ENCODE measurements at regions not wholly inside any gene's neighbourhood (a gene's known extent, or its start where the extent isn't known, plus 50 kb on each side); places are given as distances from the start of the nearest gene placed in this dataset.

DNA sequence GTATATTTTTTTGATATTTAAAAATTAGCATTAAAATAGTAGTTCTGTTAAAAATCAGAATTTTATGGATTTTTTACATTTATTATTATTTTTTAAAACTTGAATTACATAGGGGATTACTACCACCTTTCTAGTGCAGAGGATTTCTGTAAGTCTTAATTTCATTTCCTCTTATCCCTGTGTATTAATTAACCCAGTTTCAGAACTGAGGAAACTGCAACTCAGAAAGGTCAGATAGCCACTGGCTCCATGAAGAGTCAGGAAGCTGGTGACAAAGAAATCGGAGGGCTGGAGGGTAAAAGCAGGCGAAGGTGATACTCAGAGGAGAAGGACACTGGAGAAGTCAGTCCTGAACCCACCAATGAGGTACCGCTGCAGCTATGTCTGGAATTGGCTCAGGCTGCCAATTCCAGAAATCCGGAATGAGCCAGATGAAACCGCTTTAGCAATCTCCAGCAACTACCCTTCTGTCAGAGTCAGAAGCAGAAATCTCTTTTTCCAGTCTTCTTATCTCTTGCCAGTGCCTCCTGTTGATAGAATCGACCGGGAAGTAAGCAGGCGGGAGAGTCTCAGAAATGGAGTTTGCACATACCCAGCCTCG lies 308.5 kb downstream of the SV2B start:
- no peaks in the 10 kb centered on the region for H3K36me3 Mint-ChIP-seq (ENCODE audit: insufficient read depth, unreplicated experiment)
- H3K4me3 Mint-ChIP-seq (ENCODE audit: low read depth, unreplicated experiment): peak overlapping the region; percentile 61
- DNase-seq: peak; percentile 62
- no peaks in the 10 kb centered on the region for H3K9me3 Mint-ChIP-seq (ENCODE audit: low read depth, unreplicated experiment)
- peaks cover 24% of the 10 kb centered on the region for H3K4me1 Mint-ChIP-seq (ENCODE audit: low read depth, unreplicated experiment)
- no TSS peak for BruUV-seq (replicated peaks)
- intact Hi-C loops (cut with micrococcal nuclease; ENCODE audit: unreplicated experiment): loop anchor here (1.0 to 5.0 kb wide), 2 partner anchors 48 to 114 kb away; no protein-coding TSS in a partner anchor
- no peaks in the 10 kb centered on the region for H3K27me3 Mint-ChIP-seq (ENCODE audit: unreplicated experiment)
- no peak for TF ChIP-seq CTCF (IDR thresholded peaks at IDR 0.05; ENCODE audit: unreplicated experiment)
- peak overlapping the region; percentile 61 for H3K27ac Mint-ChIP-seq (ENCODE audit: unreplicated experiment)
- CTCF ChIA-PET: interaction anchor here (1.5 to 1.9 kb wide), 2 partner anchors 48 to 533 kb away, joined by 4 read pairs; no protein-coding TSS in a partner anchor

DNA sequence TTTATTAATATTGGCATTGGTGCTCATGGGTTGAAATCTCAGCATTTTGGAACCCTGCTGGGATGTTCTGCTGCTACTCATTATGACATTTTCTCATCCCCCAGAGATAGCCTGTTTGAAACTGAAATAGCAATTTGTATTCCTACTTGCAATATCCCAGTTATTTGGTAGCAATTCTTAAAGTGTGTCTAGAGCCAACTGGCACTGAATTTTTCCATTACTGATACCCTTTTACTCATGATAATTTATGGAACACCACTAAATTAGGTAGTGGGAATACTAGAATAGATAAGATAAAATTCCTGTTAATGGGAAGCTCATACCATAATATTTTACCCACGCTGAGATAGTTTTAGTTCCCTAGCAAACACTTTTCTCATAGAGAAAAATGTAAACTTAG lies 309.3 kb downstream of the SV2B start:
- Mint-ChIP-seq H3K9me3 (ENCODE audit: low read depth, unreplicated experiment) (no peaks in the 10 kb centered on the region), H3K4me1 (ENCODE audit: low read depth, unreplicated experiment) (peaks cover 24% of the 10 kb centered on the region), H3K36me3 (ENCODE audit: insufficient read depth, unreplicated experiment) (no peaks in the 10 kb centered on the region), H3K27me3 (ENCODE audit: unreplicated experiment) (no peaks in the 10 kb centered on the region), H3K27ac (ENCODE audit: unreplicated experiment) (peak overlapping the region; percentile 61), H3K4me3 (ENCODE audit: low read depth, unreplicated experiment) (no peak overlapping the region)
- intact Hi-C loops (cut with micrococcal nuclease; ENCODE audit: unreplicated experiment): loop anchor here (5.0 kb wide), 1 partner anchor 113 kb away; no protein-coding TSS in a partner anchor
- CTCF ChIA-PET: interaction anchor here (1.9 kb wide), 1 partner anchor 47 kb away, joined by 4 read pairs; no protein-coding TSS in a partner anchor
- BruUV-seq (replicated peaks): no TSS peak
- no peak for DNase-seq
- no peak for TF ChIP-seq CTCF (IDR thresholded peaks at IDR 0.05; ENCODE audit: unreplicated experiment)

DNA sequence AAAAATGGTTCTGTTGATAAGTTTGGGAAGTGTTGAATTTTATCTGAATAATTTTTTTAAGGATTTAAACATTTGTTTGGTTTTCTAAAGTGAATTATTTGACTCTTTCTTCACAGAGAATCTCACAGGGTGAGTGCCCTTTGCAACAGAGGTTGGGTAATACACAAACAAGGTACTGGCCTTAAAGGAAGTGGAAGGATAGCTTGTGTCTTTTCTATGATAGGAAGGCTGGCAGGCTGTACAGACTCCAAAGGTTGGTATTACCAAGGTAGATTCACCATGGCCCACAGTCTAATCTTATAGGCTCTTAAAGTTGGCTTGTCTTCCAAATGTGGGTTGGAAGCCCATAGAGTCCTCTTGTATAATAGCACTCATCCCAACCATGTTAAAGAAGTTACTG lies 311.5 kb downstream of the SV2B start:
- no peak overlapping the region for H3K4me3 Mint-ChIP-seq (ENCODE audit: low read depth, unreplicated experiment)
- H3K27ac Mint-ChIP-seq (ENCODE audit: unreplicated experiment): no peak overlapping the region
- H3K9me3 Mint-ChIP-seq (ENCODE audit: low read depth, unreplicated experiment): peaks cover 3% of the 10 kb centered on the region
- intact Hi-C loops (cut with micrococcal nuclease; ENCODE audit: unreplicated experiment): no loop called here
- no peak for TF ChIP-seq CTCF (IDR thresholded peaks at IDR 0.05; ENCODE audit: unreplicated experiment)
- BruUV-seq (replicated peaks): no TSS peak
- H3K4me1 Mint-ChIP-seq (ENCODE audit: low read depth, unreplicated experiment): peaks cover 24% of the 10 kb centered on the region
- no peaks in the 10 kb centered on the region for H3K27me3 Mint-ChIP-seq (ENCODE audit: unreplicated experiment)
- DNase-seq: no peak
- CTCF ChIA-PET: no interaction called here
- H3K36me3 Mint-ChIP-seq (ENCODE audit: insufficient read depth, unreplicated experiment): no peaks in the 10 kb centered on the region

DNA sequence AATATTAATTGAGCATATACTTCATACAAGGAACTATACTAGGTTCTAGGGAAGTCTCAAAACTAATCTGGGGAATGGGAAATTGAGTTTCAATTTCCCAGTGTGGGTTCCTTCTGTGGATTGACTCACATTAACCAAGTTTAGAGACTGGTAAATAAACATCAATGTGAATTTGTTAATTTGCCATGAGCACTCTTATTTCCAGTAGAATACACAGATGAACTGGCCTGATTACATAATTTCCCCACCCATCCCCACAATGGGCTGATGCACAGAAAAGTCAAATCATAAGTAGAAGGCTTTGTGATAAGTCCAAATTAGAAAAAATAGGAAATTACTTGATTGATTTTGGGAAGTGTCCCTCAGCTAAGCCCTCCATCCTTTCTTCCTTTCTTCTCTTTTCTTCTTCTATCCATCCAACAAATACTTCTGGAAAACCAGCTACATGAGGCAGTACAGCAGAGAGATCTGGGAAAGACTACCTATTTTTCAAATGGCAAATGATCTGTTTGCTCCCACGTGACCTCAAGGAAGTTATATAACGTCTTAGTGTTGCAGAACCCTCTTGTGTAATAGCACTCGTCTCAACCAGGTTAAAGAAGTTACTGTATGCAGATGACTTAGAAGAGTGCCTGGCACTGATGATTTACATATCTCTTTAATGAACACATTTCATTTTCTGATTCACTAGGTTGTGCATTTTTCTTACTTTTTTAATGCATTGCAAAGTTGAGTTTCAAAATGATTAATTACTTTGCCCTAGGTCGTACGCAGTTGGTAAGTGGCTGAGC lies 312.3 kb downstream of the SV2B start:
- no TSS peak for BruUV-seq (replicated peaks)
- H3K4me1 Mint-ChIP-seq (ENCODE audit: low read depth, unreplicated experiment): peaks cover 17% of the 10 kb centered on the region
- no peaks in the 10 kb centered on the region for H3K36me3 Mint-ChIP-seq (ENCODE audit: insufficient read depth, unreplicated experiment)
- H3K27me3 Mint-ChIP-seq (ENCODE audit: unreplicated experiment): no peaks in the 10 kb centered on the region
- no peak for TF ChIP-seq CTCF (IDR thresholded peaks at IDR 0.05; ENCODE audit: unreplicated experiment)
- intact Hi-C loops (cut with micrococcal nuclease; ENCODE audit: unreplicated experiment): no loop called here
- H3K4me3 Mint-ChIP-seq (ENCODE audit: low read depth, unreplicated experiment): no peak overlapping the region
- no peak overlapping the region for H3K27ac Mint-ChIP-seq (ENCODE audit: unreplicated experiment)
- CTCF ChIA-PET: no interaction called here
- H3K9me3 Mint-ChIP-seq (ENCODE audit: low read depth, unreplicated experiment): peaks cover 3% of the 10 kb centered on the region
- no peak for DNase-seq

Measured in Calu3 (cell line).